Stomach (tissue), 8 donors: ENCODE measurements at regions not wholly inside any gene's neighbourhood (a gene's known extent, or its start where the extent isn't known, plus 50 kb on each side); places are given as distances from the start of the nearest gene placed in this dataset.

Source experiments
- DNase-seq, 2 donors: peaks; one replicate each; pipeline versions ENCODE4 v3.0.0 to v3.0.0-alpha.2; 2013 to 2019
- H3K27ac ChIP-seq, 5 donors: fragments of 200-600 bp in 4 of 5; sonication (generic) in 4 of 5; one replicate each; pipeline ENCODE4 v1.5.1; 2013 to 2019; ENCODE audit warnings: mild to moderate bottlenecking in 1 of 5, moderate library complexity in 1 of 5
- H3K27me3 ChIP-seq, 3 donors: fragments of 200-600 bp; sonication (generic); one replicate each; pipeline ENCODE4 v1.5.1; 2017 to 2019; ENCODE audit warnings: mixed run types in 1 of 3
- H3K36me3 ChIP-seq, 4 donors: fragments of 200-600 bp; sonication (generic); 1 replicate in 3 of 4; 2 replicates in 1 of 4; pipeline ENCODE4 v1.5.1; 2016 to 2019
- H3K4me1 ChIP-seq, 4 donors: fragments of 200-600 bp; sonication (generic); one replicate each; pipeline ENCODE4 v1.5.1; 2016 to 2019
- H3K4me3 ChIP-seq, 4 donors: fragments of 200-600 bp; sonication (generic) in 3 of 4; one replicate each; pipeline ENCODE4 v1.5.1; 2016 to 2019; ENCODE audit warnings: mild to moderate bottlenecking in 1 of 4
- H3K9me3 ChIP-seq, 4 donors: fragments of 200-600 bp; sonication (generic); one replicate each; pipeline ENCODE4 v1.5.1; 2016 to 2019
- EP300 ChIP-seq: sonication (generic); formaldehyde crosslinking; IDR thresholded peaks from one replicate; pipeline ENCODE4 v1.6.1; 2017; ENCODE audit warnings: antibody characterized with exemption
- POLR2A ChIP-seq, 4 donors: fragments of 450-650 bp; IDR thresholded peaks; one replicate each; pipeline ENCODE4 v1.6.1; 2016; ENCODE audit warnings: antibody characterized with exemption in 4 of 4, control low read depth in 2 of 4, mild to moderate bottlenecking in 1 of 4, moderate library complexity in 1 of 4
- POLR2AphosphoS5 ChIP-seq, 3 donors: sonication (generic); formaldehyde crosslinking; IDR thresholded peaks; one replicate each; pipeline ENCODE4 v1.6.1; 2016; ENCODE audit warnings: antibody characterized with exemption in 3 of 3
- WGBS, 5 donors: extraction: QIAGEN DNeasy Blood & Tissue Kit in 3 of 5; methylation state at CpG; one replicate each; pipeline versions ENCODE4 v1.1.5 to v1.1.7; 2013 to 2018; 5-methylcytosine and 5-hydroxymethylcytosine counted together
- intact Hi-C: fragments of 100-400 bp; cut with DNase I; formaldehyde crosslinking; loops from one replicate; pipeline ENCODE4 v1.15.1; 2023; ENCODE audit warnings: low total_unique reads
- TF ChIP-seq, protein P1 (sequence below), 7 experiments: fragments of 450-650 bp in 4 of 7; fragments of 200-600 bp in 3 of 7; sonication (generic) in 3 of 7; IDR thresholded peaks; one replicate each; pipeline ENCODE4 v1.5.1; 2016 to 2019; ENCODE audit warnings: antibody characterized with exemption in 7 of 7, control low read depth in 2 of 7, mild to moderate bottlenecking in 1 of 7
- donor health status: healthy with polysubstance abuse.
- donor health status: Bipolar disorder and iron deficiency.
- donor health status: healthy.

DNA sequence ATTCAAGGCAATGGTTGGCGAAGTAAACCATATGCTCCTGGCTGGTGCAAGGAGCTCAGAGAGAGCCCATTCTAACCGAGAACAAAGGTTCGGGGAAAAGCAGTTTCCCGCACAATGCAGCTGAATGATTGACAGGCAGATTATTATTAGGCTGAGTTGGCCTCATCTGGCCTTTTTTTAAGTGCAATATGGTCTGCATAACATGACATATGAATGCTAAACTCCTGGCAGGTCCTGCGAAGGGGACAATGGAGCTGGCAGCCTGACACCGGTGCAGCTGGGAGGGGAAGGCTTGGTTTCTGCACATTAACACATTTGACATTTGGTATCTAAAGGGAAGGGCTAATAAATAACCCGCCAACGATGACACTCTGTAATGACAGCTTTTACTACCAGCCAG, 92.0 kb downstream of the MIS18A start:
- WGBS, 5 donors, result 56 to 65% (median 62%) methylated on average over 8 of the region's 8 CpGs
- Histone ChIP-seq H3K4me1 (no peaks in the 10 kb centered on the region), H3K36me3 (no peaks in the 10 kb centered on the region), H3K27me3 (no peaks in the 10 kb centered on the region), H3K9me3 (no peaks in the 10 kb centered on the region), H3K27ac (no peak overlapping the region), H3K4me3 (no peak overlapping the region)
- no peak for DNase-seq
- TF ChIP-seq, protein P1, sequence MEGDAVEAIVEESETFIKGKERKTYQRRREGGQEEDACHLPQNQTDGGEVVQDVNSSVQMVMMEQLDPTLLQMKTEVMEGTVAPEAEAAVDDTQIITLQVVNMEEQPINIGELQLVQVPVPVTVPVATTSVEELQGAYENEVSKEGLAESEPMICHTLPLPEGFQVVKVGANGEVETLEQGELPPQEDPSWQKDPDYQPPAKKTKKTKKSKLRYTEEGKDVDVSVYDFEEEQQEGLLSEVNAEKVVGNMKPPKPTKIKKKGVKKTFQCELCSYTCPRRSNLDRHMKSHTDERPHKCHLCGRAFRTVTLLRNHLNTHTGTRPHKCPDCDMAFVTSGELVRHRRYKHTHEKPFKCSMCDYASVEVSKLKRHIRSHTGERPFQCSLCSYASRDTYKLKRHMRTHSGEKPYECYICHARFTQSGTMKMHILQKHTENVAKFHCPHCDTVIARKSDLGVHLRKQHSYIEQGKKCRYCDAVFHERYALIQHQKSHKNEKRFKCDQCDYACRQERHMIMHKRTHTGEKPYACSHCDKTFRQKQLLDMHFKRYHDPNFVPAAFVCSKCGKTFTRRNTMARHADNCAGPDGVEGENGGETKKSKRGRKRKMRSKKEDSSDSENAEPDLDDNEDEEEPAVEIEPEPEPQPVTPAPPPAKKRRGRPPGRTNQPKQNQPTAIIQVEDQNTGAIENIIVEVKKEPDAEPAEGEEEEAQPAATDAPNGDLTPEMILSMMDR (IDR thresholded peaks at IDR 0.05), result no peak
- TF ChIP-seq POLR2AphosphoS5 (IDR thresholded peaks at IDR 0.05) (no peak), EP300 (no peak), POLR2A (IDR thresholded peaks at IDR 0.05) (no peak)
- intact Hi-C loops, result no loop called here

DNA sequence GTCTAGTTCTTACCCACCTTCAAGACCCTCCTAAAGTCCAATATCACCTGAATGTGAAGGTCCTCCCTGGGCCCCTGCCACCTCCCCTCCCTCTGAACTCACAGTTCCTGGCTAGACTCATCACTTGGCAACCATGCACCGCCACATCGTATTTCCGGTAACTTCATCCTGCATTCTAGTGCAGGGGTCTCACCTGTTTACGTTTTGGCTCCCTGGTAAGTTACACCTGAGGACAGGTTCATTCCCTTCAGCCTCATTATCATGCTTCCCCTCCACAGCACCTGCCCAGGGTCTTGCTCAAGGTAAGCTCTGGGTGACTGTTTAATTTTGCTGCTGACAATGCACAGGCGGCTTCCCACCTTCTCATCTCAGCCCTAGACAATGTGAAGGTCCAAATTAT, 93.1 kb downstream of the MIS18A start:
- no peak overlapping the region for H3K4me3 ChIP-seq
- WGBS, 5 donors, result 89 to 95% (median 93%) methylated on average over 5 of the region's 5 CpGs
- H3K27me3 ChIP-seq, result no peaks in the 10 kb centered on the region
- no peaks in the 10 kb centered on the region for H3K36me3 ChIP-seq
- TF ChIP-seq EP300 (no peak), POLR2A (IDR thresholded peaks at IDR 0.05) (no peak), POLR2AphosphoS5 (IDR thresholded peaks at IDR 0.05) (no peak)
- TF ChIP-seq, protein P1 (IDR thresholded peaks at IDR 0.05), result no peak
- H3K9me3 ChIP-seq, result no peaks in the 10 kb centered on the region
- DNase-seq, result no peak
- no peaks in the 10 kb centered on the region for H3K4me1 ChIP-seq
- intact Hi-C loops, result no loop called here
- H3K27ac ChIP-seq, result no peak overlapping the region

DNA sequence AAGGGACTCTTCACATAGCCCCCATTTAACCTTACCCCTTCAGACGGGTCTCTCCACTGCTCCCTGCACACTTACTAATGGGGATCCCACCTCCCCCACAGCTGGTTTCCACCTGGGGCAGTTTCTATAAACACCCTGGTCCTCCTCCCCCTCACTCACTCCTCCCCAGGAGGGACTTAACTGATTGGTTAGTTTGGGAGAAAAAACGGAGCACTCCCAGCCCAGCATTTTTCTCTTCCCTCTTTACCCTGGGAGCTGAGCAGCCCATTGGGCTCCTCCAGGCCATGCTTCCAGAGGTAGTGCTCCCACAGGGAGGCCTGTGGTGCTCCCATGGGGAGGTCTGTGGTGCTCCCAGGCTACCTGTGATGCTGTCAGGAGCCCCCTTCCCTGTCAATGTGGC, 93.7 kb downstream of the MIS18A start:
- TF ChIP-seq EP300 (no peak), POLR2AphosphoS5 (IDR thresholded peaks at IDR 0.05) (no peak), POLR2A (IDR thresholded peaks at IDR 0.05) (no peak)
- TF ChIP-seq, protein P1 (IDR thresholded peaks at IDR 0.05), result no peak
- no peaks in the 10 kb centered on the region for H3K4me1 ChIP-seq
- DNase-seq, result no peak
- H3K27me3 ChIP-seq, result no peaks in the 10 kb centered on the region
- 65 to 78% (median 73%) methylated on average over 2 of the region's 2 CpGs for WGBS, 5 donors
- no peak overlapping the region for H3K27ac ChIP-seq
- no peaks in the 10 kb centered on the region for H3K36me3 ChIP-seq
- no peaks in the 10 kb centered on the region for H3K9me3 ChIP-seq
- intact Hi-C loops, result no loop called here
- H3K4me3 ChIP-seq, result no peak overlapping the region

DNA sequence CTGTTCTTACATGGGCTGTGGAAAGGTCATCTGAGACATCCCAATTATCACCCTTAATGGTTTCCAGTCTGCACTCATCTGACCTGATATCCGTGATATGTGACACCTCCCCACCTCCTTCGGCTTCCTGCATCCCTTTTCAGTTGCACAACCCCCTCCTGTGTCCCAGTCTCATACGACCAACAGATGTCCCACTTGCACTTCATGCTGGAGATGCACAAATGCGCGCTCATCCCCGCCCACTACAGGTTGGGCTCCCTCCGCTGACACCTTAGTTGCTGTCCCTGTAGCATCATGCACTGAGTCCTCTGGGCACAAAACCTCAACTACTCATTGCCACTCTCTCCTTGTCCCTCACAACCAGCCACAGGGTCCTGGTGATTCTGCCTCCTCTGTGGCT, 94.4 kb downstream of the MIS18A start:
- Histone ChIP-seq H3K27ac (no peak overlapping the region), H3K36me3 (no peaks in the 10 kb centered on the region), H3K4me1 (no peaks in the 10 kb centered on the region), H3K9me3 (no peaks in the 10 kb centered on the region), H3K4me3 (no peak overlapping the region), H3K27me3 (no peaks in the 10 kb centered on the region)
- WGBS, 5 donors, result 61 to 74% (median 68%) methylated on average over 7 of the region's 7 CpGs
- intact Hi-C loops, result no loop called here
- DNase-seq, result no peak
- TF ChIP-seq POLR2A (IDR thresholded peaks at IDR 0.05) (no peak), POLR2AphosphoS5 (IDR thresholded peaks at IDR 0.05) (no peak), EP300 (no peak)
- TF ChIP-seq, protein P1 (IDR thresholded peaks at IDR 0.05), result no peak
